ENCODE measurements at regions not wholly inside any gene's neighbourhood (a gene's known extent, or its start where the extent isn't known, plus 50 kb on each side); places are given as distances from the start of the nearest gene placed in this dataset.

DNA sequence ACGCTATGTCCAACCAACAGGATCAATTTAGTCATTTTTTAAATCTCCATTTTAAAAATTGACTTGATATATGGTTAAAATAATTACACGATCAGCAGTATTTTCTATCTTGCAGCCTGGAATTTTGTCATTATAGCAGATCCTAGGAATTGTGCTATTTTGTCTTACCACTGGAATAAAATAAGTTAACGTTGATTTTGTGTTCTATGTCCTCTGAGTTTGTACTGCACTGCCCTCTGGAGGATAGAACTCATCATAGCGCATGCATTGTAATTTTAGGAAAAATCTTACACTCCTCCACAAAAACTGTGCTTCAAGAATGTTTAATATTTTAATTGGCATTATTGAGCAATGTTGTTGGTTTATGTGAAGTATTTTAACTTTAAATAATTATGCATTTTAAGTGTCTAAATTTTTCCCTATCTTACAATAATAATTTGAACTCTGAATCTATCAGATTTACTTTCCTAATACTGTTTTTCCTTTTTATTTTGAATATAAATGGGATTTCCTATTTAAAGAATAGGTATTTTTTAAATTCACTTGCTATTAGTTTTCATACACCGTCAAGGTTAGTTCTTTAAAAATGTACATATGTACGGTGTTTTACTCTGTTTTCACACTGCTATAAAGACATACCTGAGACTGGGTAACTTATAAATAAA is 220.1 kb downstream of the PPP1R3A start:
- no peaks in the 10 kb centered on the region for H3K79me2 ChIP-seq (replicated peaks; ENCODE audit: insufficient read depth, low read length)
- H3K4me2 ChIP-seq (ENCODE audit: low read length): no peak overlapping the region

GRCh38 chr7:113694149-113694548 is 224.7 kb downstream of the PPP1R3A start:
- Histone ChIP-seq H3K36me3 (ENCODE audit: insufficient read depth, low read length) (no peaks in the 10 kb centered on the region), H3K27me3 (ENCODE audit: insufficient read depth, low read depth, low read length) (no peaks in the 10 kb centered on the region), H3K4me2 (ENCODE audit: low read length) (no peak overlapping the region), H3K4me3 (ENCODE audit: low read length) (no peak overlapping the region), H3K27ac (ENCODE audit: low read length) (no peak overlapping the region), H3F3A (ENCODE audit: insufficient read depth, low read length, poor library complexity, severe bottlenecking) (no peaks in the 10 kb centered on the region), H3K9me3 (ENCODE audit: low read length) (no peaks in the 10 kb centered on the region), H3K79me2 (replicated peaks; ENCODE audit: insufficient read depth, low read length) (no peaks in the 10 kb centered on the region), H3K9ac (ENCODE audit: low read length) (no peak overlapping the region), H3K9me2 (ENCODE audit: insufficient read depth, low read length) (no peaks in the 10 kb centered on the region), H2AFZ (ENCODE audit: low read depth, low read length) (no peak overlapping the region), H4K20me1 (ENCODE audit: insufficient read depth) (no peaks in the 10 kb centered on the region)
- no peak for TF ChIP-seq MXI1 (conservative IDR thresholded peaks at IDR 0.05; ENCODE audit: poor library complexity, severe bottlenecking)
- TF ChIP-seq EZH2 (IDR thresholded peaks at IDR 0.05; ENCODE audit: borderline replicate concordance, insufficient read depth, low read length, poor library complexity, severe bottlenecking): no peak
- TF ChIP-seq POLR2AphosphoS5 (IDR thresholded peaks at IDR 0.05): no peak
- no peak for TF ChIP-seq EP300 (conservative IDR thresholded peaks at IDR 0.05; ENCODE audit: poor library complexity, severe bottlenecking)
- TF ChIP-seq TAF1 (IDR thresholded peaks at IDR 0.05; ENCODE audit: low read depth): no peak
- TF ChIP-seq, protein P1, sequence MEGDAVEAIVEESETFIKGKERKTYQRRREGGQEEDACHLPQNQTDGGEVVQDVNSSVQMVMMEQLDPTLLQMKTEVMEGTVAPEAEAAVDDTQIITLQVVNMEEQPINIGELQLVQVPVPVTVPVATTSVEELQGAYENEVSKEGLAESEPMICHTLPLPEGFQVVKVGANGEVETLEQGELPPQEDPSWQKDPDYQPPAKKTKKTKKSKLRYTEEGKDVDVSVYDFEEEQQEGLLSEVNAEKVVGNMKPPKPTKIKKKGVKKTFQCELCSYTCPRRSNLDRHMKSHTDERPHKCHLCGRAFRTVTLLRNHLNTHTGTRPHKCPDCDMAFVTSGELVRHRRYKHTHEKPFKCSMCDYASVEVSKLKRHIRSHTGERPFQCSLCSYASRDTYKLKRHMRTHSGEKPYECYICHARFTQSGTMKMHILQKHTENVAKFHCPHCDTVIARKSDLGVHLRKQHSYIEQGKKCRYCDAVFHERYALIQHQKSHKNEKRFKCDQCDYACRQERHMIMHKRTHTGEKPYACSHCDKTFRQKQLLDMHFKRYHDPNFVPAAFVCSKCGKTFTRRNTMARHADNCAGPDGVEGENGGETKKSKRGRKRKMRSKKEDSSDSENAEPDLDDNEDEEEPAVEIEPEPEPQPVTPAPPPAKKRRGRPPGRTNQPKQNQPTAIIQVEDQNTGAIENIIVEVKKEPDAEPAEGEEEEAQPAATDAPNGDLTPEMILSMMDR (IDR thresholded peaks at IDR 0.05; ENCODE audit: poor library complexity, severe bottlenecking): no peak
- TF ChIP-seq, protein P2, sequence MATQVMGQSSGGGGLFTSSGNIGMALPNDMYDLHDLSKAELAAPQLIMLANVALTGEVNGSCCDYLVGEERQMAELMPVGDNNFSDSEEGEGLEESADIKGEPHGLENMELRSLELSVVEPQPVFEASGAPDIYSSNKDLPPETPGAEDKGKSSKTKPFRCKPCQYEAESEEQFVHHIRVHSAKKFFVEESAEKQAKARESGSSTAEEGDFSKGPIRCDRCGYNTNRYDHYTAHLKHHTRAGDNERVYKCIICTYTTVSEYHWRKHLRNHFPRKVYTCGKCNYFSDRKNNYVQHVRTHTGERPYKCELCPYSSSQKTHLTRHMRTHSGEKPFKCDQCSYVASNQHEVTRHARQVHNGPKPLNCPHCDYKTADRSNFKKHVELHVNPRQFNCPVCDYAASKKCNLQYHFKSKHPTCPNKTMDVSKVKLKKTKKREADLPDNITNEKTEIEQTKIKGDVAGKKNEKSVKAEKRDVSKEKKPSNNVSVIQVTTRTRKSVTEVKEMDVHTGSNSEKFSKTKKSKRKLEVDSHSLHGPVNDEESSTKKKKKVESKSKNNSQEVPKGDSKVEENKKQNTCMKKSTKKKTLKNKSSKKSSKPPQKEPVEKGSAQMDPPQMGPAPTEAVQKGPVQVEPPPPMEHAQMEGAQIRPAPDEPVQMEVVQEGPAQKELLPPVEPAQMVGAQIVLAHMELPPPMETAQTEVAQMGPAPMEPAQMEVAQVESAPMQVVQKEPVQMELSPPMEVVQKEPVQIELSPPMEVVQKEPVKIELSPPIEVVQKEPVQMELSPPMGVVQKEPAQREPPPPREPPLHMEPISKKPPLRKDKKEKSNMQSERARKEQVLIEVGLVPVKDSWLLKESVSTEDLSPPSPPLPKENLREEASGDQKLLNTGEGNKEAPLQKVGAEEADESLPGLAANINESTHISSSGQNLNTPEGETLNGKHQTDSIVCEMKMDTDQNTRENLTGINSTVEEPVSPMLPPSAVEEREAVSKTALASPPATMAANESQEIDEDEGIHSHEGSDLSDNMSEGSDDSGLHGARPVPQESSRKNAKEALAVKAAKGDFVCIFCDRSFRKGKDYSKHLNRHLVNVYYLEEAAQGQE (IDR thresholded peaks at IDR 0.05; ENCODE audit: borderline replicate concordance): no peak
- no peak for TF ChIP-seq SMC3 (conservative IDR thresholded peaks at IDR 0.05; ENCODE audit: poor library complexity)
- no peak for TF ChIP-seq RAD21 (conservative IDR thresholded peaks at IDR 0.05)

More for the DNA sequence above, 220.1 kb downstream of the PPP1R3A start:
- no peak overlapping the region for H3K27ac ChIP-seq (ENCODE audit: low read length)
- no peak for TF ChIP-seq MXI1 (conservative IDR thresholded peaks at IDR 0.05; ENCODE audit: poor library complexity, severe bottlenecking)
- TF ChIP-seq RAD21 (conservative IDR thresholded peaks at IDR 0.05): peak; percentile 95
- TF ChIP-seq, protein P2 (IDR thresholded peaks at IDR 0.05; ENCODE audit: borderline replicate concordance): peak; percentile 91
- TF ChIP-seq, protein P1 (IDR thresholded peaks at IDR 0.05; ENCODE audit: poor library complexity, severe bottlenecking): peak; percentile 89
- TF ChIP-seq SMC3 (conservative IDR thresholded peaks at IDR 0.05; ENCODE audit: poor library complexity): peak; percentile 94
- H3K9me3 ChIP-seq (ENCODE audit: low read length): no peaks in the 10 kb centered on the region
- no peaks in the 10 kb centered on the region for H3K9me2 ChIP-seq (ENCODE audit: insufficient read depth, low read length)
- H2AFZ ChIP-seq (ENCODE audit: low read depth, low read length): no peak overlapping the region
- H3K9ac ChIP-seq (ENCODE audit: low read length): no peak overlapping the region
- H3F3A ChIP-seq (ENCODE audit: insufficient read depth, low read length, poor library complexity, severe bottlenecking): no peaks in the 10 kb centered on the region
- no peaks in the 10 kb centered on the region for H3K27me3 ChIP-seq (ENCODE audit: insufficient read depth, low read depth, low read length)
- H3K4me3 ChIP-seq (ENCODE audit: low read length): no peak overlapping the region
- no peaks in the 10 kb centered on the region for H3K36me3 ChIP-seq (ENCODE audit: insufficient read depth, low read length)
- no peaks in the 10 kb centered on the region for H4K20me1 ChIP-seq (ENCODE audit: insufficient read depth)
